ENCODE measurements at regions not wholly inside any gene's neighbourhood (a gene's known extent, or its start where the extent isn't known, plus 50 kb on each side); places are given as distances from the start of the nearest gene placed in this dataset.

GRCh38 chr3:120850381-120851295, 57.4 kb upstream of the STXBP5L start:
- peaks cover 11% of the 10 kb centered on the region for H3K27me3 Mint-ChIP-seq
- H3K27ac Mint-ChIP-seq: no peak overlapping the region
- no peaks in the 10 kb centered on the region for H3K9me3 Mint-ChIP-seq
- no peak for TF ChIP-seq CTCF (conservative IDR thresholded peaks at IDR 0.05)
- no peaks in the 10 kb centered on the region for H3K36me3 Mint-ChIP-seq
- no peak overlapping the region for H3K4me3 Mint-ChIP-seq
- no peak for DNase-seq (ENCODE audit: extremely low spot score, unreplicated experiment)
- H3K4me1 Mint-ChIP-seq (ENCODE audit: unreplicated experiment): no peaks in the 10 kb centered on the region

GRCh38 chr3:120852412-120852811, 55.6 kb upstream of the STXBP5L start:
- Mint-ChIP-seq H3K36me3 (no peaks in the 10 kb centered on the region), H3K27ac (no peak overlapping the region), H3K27me3 (peaks cover 4% of the 10 kb centered on the region), H3K4me1 (ENCODE audit: unreplicated experiment) (no peaks in the 10 kb centered on the region), H3K9me3 (no peaks in the 10 kb centered on the region), H3K4me3 (no peak overlapping the region)
- TF ChIP-seq CTCF (conservative IDR thresholded peaks at IDR 0.05): no peak
- DNase-seq (ENCODE audit: extremely low spot score, unreplicated experiment): no peak

GRCh38 chr3:120853416-120853815, 54.6 kb upstream of the STXBP5L start:
- H3K4me1 Mint-ChIP-seq (ENCODE audit: unreplicated experiment): no peaks in the 10 kb centered on the region
- H3K36me3 Mint-ChIP-seq: no peaks in the 10 kb centered on the region
- no peak overlapping the region for H3K27ac Mint-ChIP-seq
- TF ChIP-seq CTCF (conservative IDR thresholded peaks at IDR 0.05): no peak
- H3K9me3 Mint-ChIP-seq: no peaks in the 10 kb centered on the region
- H3K4me3 Mint-ChIP-seq: no peak overlapping the region
- no peak for DNase-seq (ENCODE audit: extremely low spot score, unreplicated experiment)
- peaks cover 4% of the 10 kb centered on the region for H3K27me3 Mint-ChIP-seq

GRCh38 chr3:120854908-120855526, 53.0 kb upstream of the STXBP5L start:
- DNase-seq (ENCODE audit: extremely low spot score, unreplicated experiment): no peak
- H3K27me3 Mint-ChIP-seq: peaks cover 10% of the 10 kb centered on the region
- no peaks in the 10 kb centered on the region for H3K9me3 Mint-ChIP-seq
- no peak overlapping the region for H3K4me3 Mint-ChIP-seq
- TF ChIP-seq CTCF (conservative IDR thresholded peaks at IDR 0.05): no peak
- H3K4me1 Mint-ChIP-seq (ENCODE audit: unreplicated experiment): no peaks in the 10 kb centered on the region
- H3K36me3 Mint-ChIP-seq: no peaks in the 10 kb centered on the region
- no peak overlapping the region for H3K27ac Mint-ChIP-seq

- Mint-ChIP-seq H3K9me3 (no peaks in the 10 kb centered on the region), H3K36me3 (no peaks in the 10 kb centered on the region), H3K4me1 (ENCODE audit: unreplicated experiment) (no peaks in the 10 kb centered on the region), H3K27me3 (peaks cover 14% of the 10 kb centered on the region), H3K27ac (peak overlapping the region; percentile 57), H3K4me3 (no peak overlapping the region)
- DNase-seq (ENCODE audit: extremely low spot score, unreplicated experiment): no peak
- TF ChIP-seq CTCF (conservative IDR thresholded peaks at IDR 0.05): no peak
Observed at GRCh38 chr3:120855665-120856437, 52.2 kb upstream of the STXBP5L start.

Measured in type B pancreatic cell (in vitro differentiated cells).